ENCODE measurements at regions not wholly inside any gene's neighbourhood (a gene's known extent, or its start where the extent isn't known, plus 50 kb on each side); places are given as distances from the start of the nearest gene placed in this dataset.
A peak's percentile ranks its signal among the peaks of the same experiment; 100 is the strongest.
"Not testable (repeated sequence)": the region's sequence is repeated elsewhere in the genome, so short reads cannot be mapped to it uniquely, and the experiment has no call there.

DNA sequence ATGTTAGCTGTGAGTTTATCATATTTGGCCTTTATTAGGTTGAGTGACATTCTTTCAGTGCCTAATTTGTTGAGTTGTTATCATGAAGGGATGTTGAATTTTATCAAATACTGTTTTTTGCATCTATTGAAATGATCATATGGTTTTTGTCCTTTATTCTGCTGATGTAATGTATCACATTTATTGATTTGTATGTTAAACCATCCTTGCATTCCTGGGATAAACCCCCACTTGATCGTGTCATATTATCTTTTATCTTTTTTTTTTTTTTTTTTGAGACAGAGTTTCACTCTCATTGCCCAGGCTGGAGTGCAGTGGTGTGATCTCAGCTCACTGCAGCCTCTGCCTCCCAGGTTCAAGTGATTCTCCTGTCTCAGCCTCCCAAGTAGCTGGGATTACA, 51.9 kb upstream of the MFGE8 start:
- not testable (repeated sequence) for H3K27ac ChIP-seq

DNA sequence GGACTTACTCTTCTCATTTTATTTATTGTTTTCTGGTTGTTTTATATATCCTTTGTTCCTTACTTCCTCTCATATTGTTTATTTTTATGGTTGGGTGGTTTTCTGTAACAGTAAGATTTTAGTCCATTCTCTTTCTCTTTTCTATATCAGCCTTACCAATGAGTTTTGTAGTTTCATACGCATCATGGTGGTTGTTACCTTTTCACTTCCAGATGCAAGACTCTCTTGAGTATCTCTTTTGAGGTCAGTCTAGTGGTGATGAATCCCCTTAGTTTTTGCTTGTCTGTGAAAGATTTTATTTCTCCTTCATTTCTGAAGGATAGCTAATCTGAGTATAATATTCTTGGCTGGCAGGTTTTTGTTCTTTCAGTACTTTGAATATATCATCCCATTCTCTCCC, 57.1 kb upstream of the MFGE8 start:
- H3K27ac ChIP-seq: no peak overlapping the region
- TF ChIP-seq, protein P1, sequence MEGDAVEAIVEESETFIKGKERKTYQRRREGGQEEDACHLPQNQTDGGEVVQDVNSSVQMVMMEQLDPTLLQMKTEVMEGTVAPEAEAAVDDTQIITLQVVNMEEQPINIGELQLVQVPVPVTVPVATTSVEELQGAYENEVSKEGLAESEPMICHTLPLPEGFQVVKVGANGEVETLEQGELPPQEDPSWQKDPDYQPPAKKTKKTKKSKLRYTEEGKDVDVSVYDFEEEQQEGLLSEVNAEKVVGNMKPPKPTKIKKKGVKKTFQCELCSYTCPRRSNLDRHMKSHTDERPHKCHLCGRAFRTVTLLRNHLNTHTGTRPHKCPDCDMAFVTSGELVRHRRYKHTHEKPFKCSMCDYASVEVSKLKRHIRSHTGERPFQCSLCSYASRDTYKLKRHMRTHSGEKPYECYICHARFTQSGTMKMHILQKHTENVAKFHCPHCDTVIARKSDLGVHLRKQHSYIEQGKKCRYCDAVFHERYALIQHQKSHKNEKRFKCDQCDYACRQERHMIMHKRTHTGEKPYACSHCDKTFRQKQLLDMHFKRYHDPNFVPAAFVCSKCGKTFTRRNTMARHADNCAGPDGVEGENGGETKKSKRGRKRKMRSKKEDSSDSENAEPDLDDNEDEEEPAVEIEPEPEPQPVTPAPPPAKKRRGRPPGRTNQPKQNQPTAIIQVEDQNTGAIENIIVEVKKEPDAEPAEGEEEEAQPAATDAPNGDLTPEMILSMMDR (conservative IDR thresholded peaks at IDR 0.05): no peak

DNA sequence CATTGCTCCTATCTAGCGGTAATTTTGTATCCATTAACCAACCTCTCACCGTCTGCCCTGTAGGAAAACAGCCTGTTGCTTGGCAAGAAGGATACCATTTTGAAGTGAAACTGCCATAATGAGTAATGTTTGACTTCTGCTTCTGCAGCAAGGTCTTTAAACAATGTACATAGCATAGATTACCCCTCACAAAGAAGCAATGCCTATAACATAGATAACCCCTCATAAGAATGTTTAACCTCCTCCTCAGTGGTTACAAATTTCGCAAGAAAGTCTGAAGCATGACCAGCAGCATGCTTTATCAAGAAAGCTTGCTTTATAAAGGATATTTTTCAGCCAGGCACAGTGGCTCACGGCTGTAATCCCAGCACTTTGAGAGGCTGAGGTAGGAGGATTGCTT, 61.2 kb upstream of the MFGE8 start:
- TF ChIP-seq, protein P1 (conservative IDR thresholded peaks at IDR 0.05): no peak
- H3K27ac ChIP-seq: no peak overlapping the region

DNA sequence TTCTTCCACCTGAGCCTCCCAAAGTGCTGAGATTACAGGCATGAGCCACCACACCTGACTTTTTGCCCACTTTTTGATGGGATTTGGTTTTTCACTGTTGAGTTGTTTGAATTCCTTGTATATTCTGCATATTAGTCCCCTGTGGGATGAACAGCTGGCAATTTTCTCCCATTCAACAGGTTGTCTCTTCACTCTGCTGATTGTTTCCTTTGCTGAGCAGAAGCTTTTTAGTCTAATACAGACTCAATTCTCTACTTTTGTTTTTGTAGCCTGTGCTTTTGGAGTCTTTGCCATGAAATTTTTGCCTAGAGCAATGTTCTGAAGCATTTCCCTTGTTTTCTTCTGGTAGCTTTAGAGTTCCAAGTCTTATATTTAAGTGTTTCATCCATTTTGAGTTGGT, 62.7 kb upstream of the MFGE8 start:
- no peak overlapping the region for H3K27ac ChIP-seq
- TF ChIP-seq, protein P1 (conservative IDR thresholded peaks at IDR 0.05): no peak

DNA sequence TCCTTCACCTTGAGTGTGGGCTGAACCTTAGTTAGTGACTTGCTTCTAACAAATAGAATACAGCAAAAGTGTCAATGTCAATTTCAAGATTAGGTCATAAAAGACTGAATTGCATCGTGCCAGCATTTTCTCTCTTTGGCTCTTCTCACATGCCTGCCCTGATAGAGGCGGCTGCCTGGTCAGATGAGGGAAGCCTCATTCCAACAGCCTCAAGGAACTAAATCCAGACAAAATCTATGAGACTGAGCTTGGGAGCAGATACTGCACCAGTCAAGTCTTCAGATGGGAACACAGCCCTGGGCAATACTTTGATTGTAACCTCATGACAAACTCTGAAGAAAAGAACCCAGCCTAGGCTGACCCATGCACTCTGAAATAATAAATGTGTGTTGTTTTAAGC, 63.5 kb upstream of the MFGE8 start:
- TF ChIP-seq, protein P1 (conservative IDR thresholded peaks at IDR 0.05): no peak

DNA sequence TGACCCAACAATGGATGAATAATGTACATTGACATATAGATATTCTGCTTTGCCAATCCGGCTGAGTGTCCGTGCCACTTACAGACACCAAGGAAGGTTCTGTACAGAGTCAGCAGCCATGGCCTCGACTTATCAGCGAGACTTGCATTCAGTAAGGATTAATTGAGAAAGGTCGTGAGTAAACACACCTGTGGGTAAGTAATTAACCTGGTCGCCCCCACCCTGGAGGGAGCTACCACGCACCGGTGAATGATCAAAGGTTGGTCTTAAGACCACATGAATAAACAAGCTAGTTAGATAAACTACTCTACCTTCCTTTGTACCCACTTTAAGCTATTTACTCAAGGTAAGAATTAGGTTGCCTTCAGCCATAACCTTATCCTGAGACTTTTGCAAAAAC, 66.5 kb upstream of the MFGE8 start:
- H3K27ac ChIP-seq: no peak overlapping the region
- TF ChIP-seq, protein P1 (conservative IDR thresholded peaks at IDR 0.05): no peak

More for the DNA sequence above, 63.5 kb upstream of the MFGE8 start:
- no peak overlapping the region for H3K27ac ChIP-seq

DNA sequence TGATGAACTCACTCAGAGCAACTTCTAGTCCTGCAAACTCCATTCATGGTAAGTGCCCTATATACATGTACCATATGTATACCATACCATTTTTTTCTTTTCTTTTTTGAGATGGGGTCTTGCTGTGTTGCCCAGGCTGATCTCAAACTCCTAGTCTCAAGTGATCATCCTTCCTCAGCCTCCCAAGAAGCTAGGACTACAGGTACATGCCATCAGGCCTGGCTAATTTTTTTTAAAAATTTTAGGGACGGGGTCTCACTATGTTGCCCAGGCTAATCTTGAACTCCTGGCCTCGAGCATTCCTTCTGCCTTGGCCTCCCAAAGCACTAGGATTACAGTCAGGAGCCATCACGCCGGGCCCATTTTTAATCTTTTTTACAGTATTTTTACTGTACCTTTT, 67.3 kb upstream of the MFGE8 start:
- TF ChIP-seq, protein P1 (conservative IDR thresholded peaks at IDR 0.05): no peak
- H3K27ac ChIP-seq: no peak overlapping the region

DNA sequence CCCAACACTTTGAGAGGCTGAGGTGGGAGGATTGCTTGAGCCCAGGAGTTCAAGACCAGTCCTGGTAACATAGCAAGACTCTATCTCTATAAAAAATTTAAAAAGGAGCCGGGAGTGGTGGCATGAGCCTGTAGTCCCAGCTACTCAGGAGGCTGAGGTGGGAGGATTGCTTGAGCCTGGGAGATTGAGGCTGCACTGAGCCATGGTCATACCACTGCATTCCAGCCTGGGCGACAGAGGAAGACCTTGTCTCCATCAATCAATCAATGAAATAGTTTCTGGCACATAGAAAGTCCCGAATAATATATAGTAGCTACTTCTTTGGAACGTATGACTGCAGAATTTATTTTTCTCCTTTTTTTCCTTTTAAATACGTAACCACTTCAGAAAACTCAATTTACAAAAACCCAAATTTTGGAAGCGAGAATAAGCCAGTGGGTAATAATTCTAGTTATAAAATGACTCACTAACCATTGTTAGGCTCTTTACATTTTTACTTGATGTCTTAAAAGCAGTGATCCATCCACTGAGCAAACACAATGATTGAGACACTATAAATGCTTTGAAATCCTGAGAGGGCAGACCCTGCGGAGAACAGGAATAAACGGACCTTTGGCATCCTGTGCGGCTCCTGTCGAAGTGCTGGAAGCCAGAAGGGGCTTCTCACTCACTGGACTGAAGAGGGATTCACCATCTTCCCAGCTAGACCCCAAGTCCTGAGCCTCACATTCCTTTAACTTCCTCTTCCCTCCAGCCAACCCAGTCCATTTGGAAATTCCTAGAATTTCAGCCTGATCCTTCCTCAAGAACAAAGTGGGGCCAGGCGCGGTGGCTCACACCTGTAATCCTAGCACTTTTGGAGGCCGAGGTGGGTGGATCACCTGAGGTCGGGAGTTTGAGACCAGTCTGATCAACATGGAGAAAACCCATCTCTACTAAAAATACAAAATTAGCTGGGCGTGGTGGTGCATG, 68.4 kb upstream of the MFGE8 start:
- 0 out of 2 replicates have a peak overlapping the region, but pooled peaks have one; percentile 4 for H3K27ac ChIP-seq

More for the DNA sequence above, 68.4 kb upstream of the MFGE8 start:
- TF ChIP-seq, protein P1 (conservative IDR thresholded peaks at IDR 0.05): no peak

Data from VCaP (cell line).